ENCODE measurements at regions not wholly inside any gene's neighbourhood (a gene's known extent, or its start where the extent isn't known, plus 50 kb on each side); places are given as distances from the start of the nearest gene placed in this dataset.

- Histone ChIP-seq H3K36me3 (replicated peaks in 1 of 2; ENCODE audit: control extremely low read depth in 1 of 2, control insufficient read depth in 1 of 2, extremely low read depth in 1 of 2, insufficient read depth in 2 of 2, low read length in 1 of 2) (no peaks in the 10 kb centered on the region), H3K27ac (ENCODE audit: low read length in 2 of 2) (no peak overlapping the region), H3K9me3 (ENCODE audit: control extremely low read depth in 1 of 3, control insufficient read depth in 2 of 3, insufficient read depth in 1 of 3, low read length in 2 of 3) (peaks cover 0 to 5% (median 1%) of the 10 kb centered on the region in 3 donors), H4K20me1 (ENCODE audit: control insufficient read depth, insufficient read depth, low read length, poor library complexity, severe bottlenecking) (no peaks in the 10 kb centered on the region), H3K4me3 (ENCODE audit: control extremely low read depth in 1 of 5, extremely low read depth in 1 of 5, insufficient read depth in 1 of 5, low read depth in 2 of 5, low read length in 4 of 5) (no peak overlapping the region), H3K4me1 (ENCODE audit: control insufficient read depth in 2 of 2, insufficient read depth in 2 of 2, low read length in 2 of 2) (no peaks in the 10 kb centered on the region), H3K27me3 (replicated peaks in 1 of 4; ENCODE audit: control extremely low read depth in 1 of 4, control insufficient read depth in 3 of 4, insufficient read depth in 4 of 4, low read length in 3 of 4) (no peaks in the 10 kb centered on the region), H3K9ac (ENCODE audit: low read length) (no peak overlapping the region), H2AFZ (ENCODE audit: insufficient read depth, low read depth, low read length, poor library complexity, severe bottlenecking) (no peak overlapping the region), H3K4me2 (replicated peaks; ENCODE audit: low read depth, low read length, poor library complexity, severe bottlenecking) (no peak overlapping the region), H3K79me2 (ENCODE audit: control insufficient read depth, insufficient read depth, low read length) (no peaks in the 10 kb centered on the region)
- no peaks in the 10 kb centered on the region for H3K4me1 Mint-ChIP-seq
- DNase-seq (no peak), ATAC-seq (ENCODE audit: low read depth) (no peak)
- H3K9me3 Mint-ChIP-seq (ENCODE audit: insufficient read depth): no peaks in the 10 kb centered on the region
- no peak overlapping the region for H3K27ac Mint-ChIP-seq
- H3K27me3 Mint-ChIP-seq: no peaks in the 10 kb centered on the region
- TF ChIP-seq CTCF (IDR thresholded peaks at IDR 0.05): no peak
- TF ChIP-seq EZH2 (IDR thresholded peaks at IDR 0.05; ENCODE audit: borderline replicate concordance, insufficient read depth, low read depth, low read length, poor library complexity, severe bottlenecking): no peak
- WGBS (ENCODE audit: insufficient coverage): 76% methylated on average over 11 of the region's 12 CpGs
- ChIA-PET CTCF (no interaction called here), POLR2A (no interaction called here)
- intact Hi-C loops (cut with micrococcal nuclease): no loop called here
- no peak overlapping the region for H3K4me3 Mint-ChIP-seq
Observed at GRCh38 chr22:48937032-48937639, 890.5 kb downstream of the BRD1 start.

- no peak overlapping the region for H3K9ac ChIP-seq (ENCODE audit: low read length)
- peaks cover 0 to 5% (median 1%) of the 10 kb centered on the region in 3 donors for H3K9me3 ChIP-seq (ENCODE audit: control extremely low read depth in 1 of 3, control insufficient read depth in 2 of 3, insufficient read depth in 1 of 3, low read length in 2 of 3)
- no peak overlapping the region for H3K27ac ChIP-seq (ENCODE audit: low read length in 2 of 2)
- ATAC-seq (ENCODE audit: low read depth) (no peak), DNase-seq (no peak)
- Mint-ChIP-seq H3K4me3 (no peak overlapping the region), H3K9me3 (ENCODE audit: insufficient read depth) (no peaks in the 10 kb centered on the region), H3K27ac (no peak overlapping the region), H3K4me1 (no peaks in the 10 kb centered on the region), H3K27me3 (no peaks in the 10 kb centered on the region)
- H3K27me3 ChIP-seq (replicated peaks in 1 of 4; ENCODE audit: control extremely low read depth in 1 of 4, control insufficient read depth in 3 of 4, insufficient read depth in 4 of 4, low read length in 3 of 4): no peaks in the 10 kb centered on the region
- H3K4me1 ChIP-seq (ENCODE audit: control insufficient read depth in 2 of 2, insufficient read depth in 2 of 2, low read length in 2 of 2): no peaks in the 10 kb centered on the region
- H4K20me1 ChIP-seq (ENCODE audit: control insufficient read depth, insufficient read depth, low read length, poor library complexity, severe bottlenecking): no peaks in the 10 kb centered on the region
- WGBS (ENCODE audit: insufficient coverage): 96% methylated on average over 3 of the region's 4 CpGs
- no peak overlapping the region for H3K4me2 ChIP-seq (replicated peaks; ENCODE audit: low read depth, low read length, poor library complexity, severe bottlenecking)
- intact Hi-C loops (cut with micrococcal nuclease): no loop called here
- POLR2A ChIA-PET: no interaction called here
- no peaks in the 10 kb centered on the region for H3K79me2 ChIP-seq (ENCODE audit: control insufficient read depth, insufficient read depth, low read length)
- H2AFZ ChIP-seq (ENCODE audit: insufficient read depth, low read depth, low read length, poor library complexity, severe bottlenecking): no peak overlapping the region
- H3K36me3 ChIP-seq (replicated peaks in 1 of 2; ENCODE audit: control extremely low read depth in 1 of 2, control insufficient read depth in 1 of 2, extremely low read depth in 1 of 2, insufficient read depth in 2 of 2, low read length in 1 of 2): no peaks in the 10 kb centered on the region
- no peak for TF ChIP-seq CTCF (IDR thresholded peaks at IDR 0.05)
- no peak for TF ChIP-seq EZH2 (IDR thresholded peaks at IDR 0.05; ENCODE audit: borderline replicate concordance, insufficient read depth, low read depth, low read length, poor library complexity, severe bottlenecking)
- H3K4me3 ChIP-seq (ENCODE audit: control extremely low read depth in 1 of 5, extremely low read depth in 1 of 5, insufficient read depth in 1 of 5, low read depth in 2 of 5, low read length in 4 of 5): no peak overlapping the region
- CTCF ChIA-PET: no interaction called here
Observed at GRCh38 chr22:48936391-48936790, 891.3 kb downstream of the BRD1 start.
